Smooth muscle cell (in vitro differentiated cells): ENCODE measurements at regions not wholly inside any gene's neighbourhood (a gene's known extent, or its start where the extent isn't known, plus 50 kb on each side); places are given as distances from the start of the nearest gene placed in this dataset.
"Not testable (repeated sequence)": the region's sequence is repeated elsewhere in the genome, so short reads cannot be mapped to it uniquely, and the experiment has no call there.

ENCODE experiments used
- DNase-seq: peaks from one replicate; lab custom pipeline; 2025; ENCODE audit not compliant: unreplicated experiment; lab: John Stamatoyannopoulos, UW
- H2AFZ ChIP-seq: fragments of 200-600 bp; sonication (generic); 2 replicates; pipeline ENCODE4 v1.6.0; 2016; ENCODE audit warnings: antibody characterized with exemption, low read depth, mild to moderate bottlenecking
- H3F3A ChIP-seq: fragments of 200-600 bp; sonication (generic); 2 replicates; pipeline ENCODE4 v1.6.0; 2017; ENCODE audit warnings: antibody characterized with exemption, low read depth
- H3K27ac ChIP-seq: fragments of 200-600 bp; sonication (generic); 2 replicates; pipeline ENCODE4 v1.5.1; 2016; ENCODE audit warnings: low read depth, mild to moderate bottlenecking
- H3K27me3 ChIP-seq: fragments of 200-600 bp; sonication (generic); 2 replicates; pipeline ENCODE4 v1.6.1; 2016; ENCODE audit warnings: low read depth, mild to moderate bottlenecking
- H3K36me3 ChIP-seq: fragments of 200-600 bp; sonication (generic); 2 replicates; pipeline ENCODE4 v1.5.1; 2016; ENCODE audit warnings: low read depth
- H3K4me1 ChIP-seq: fragments of 200-600 bp; sonication (generic); 2 replicates; pipeline ENCODE4 v1.5.1; 2016; ENCODE audit warnings: low read depth
- H3K4me2 ChIP-seq: fragments of 200-600 bp; sonication (generic); 2 replicates; pipeline ENCODE4 v1.6.0; 2016; ENCODE audit warnings: mild to moderate bottlenecking
- H3K4me3 ChIP-seq: fragments of 200-600 bp; sonication (generic); 2 replicates; pipeline ENCODE4 v1.5.1; 2016; ENCODE audit warnings: mild to moderate bottlenecking
- H3K79me2 ChIP-seq: fragments of 200-600 bp; sonication (generic); 2 replicates; pipeline ENCODE4 v1.6.0; 2016; ENCODE audit warnings: low read depth, mild to moderate bottlenecking
- H3K9ac ChIP-seq: fragments of 200-600 bp; sonication (generic); 2 replicates; pipeline ENCODE4 v1.6.0; 2016; ENCODE audit warnings: low read depth
- H3K9me3 ChIP-seq: fragments of 200-600 bp; sonication (generic); replicated peaks from 2 replicates; pipeline ENCODE4 v1.5.1; 2016; ENCODE audit warnings: low read depth
- H4K20me1 ChIP-seq: fragments of 200-600 bp; sonication (generic); 2 replicates; pipeline ENCODE4 v1.6.0; 2016; ENCODE audit warnings: low read depth
- CTCF ChIP-seq: fragments of 200-600 bp; sonication (generic); IDR thresholded peaks from 2 replicates; pipeline ENCODE4 v1.5.1; 2017; ENCODE audit warnings: borderline replicate concordance, mild to moderate bottlenecking, antibody characterized with exemption; ENCODE audit not compliant: insufficient read depth, poor library complexity, severe bottlenecking
- WGBS: methylation state at CpG from one replicate; pipeline ENCODE4 v1.1.7; 2016; ENCODE audit warnings: low lambda C conversion rate; 5-methylcytosine and 5-hydroxymethylcytosine counted together

- Histone ChIP-seq H3K27ac (no peak overlapping the region), H2AFZ (no peak overlapping the region), H3K27me3 (no peaks in the 10 kb centered on the region), H3F3A (no peaks in the 10 kb centered on the region), H3K4me1 (no peaks in the 10 kb centered on the region), H4K20me1 (no peaks in the 10 kb centered on the region), H3K4me2 (no peak overlapping the region), H3K36me3 (no peaks in the 10 kb centered on the region), H3K4me3 (no peak overlapping the region), H3K9me3 (peaks cover 4% of the 10 kb centered on the region), H3K79me2 (no peaks in the 10 kb centered on the region), H3K9ac (no peak overlapping the region)
- no peak for TF ChIP-seq CTCF
- WGBS = 88% methylated on average over 2 of the region's 2 CpGs
- DNase-seq = no peak
These were observed 95.0 kb upstream of the EPB41L4A start for GRCh38 chr5:112514111-112514510.

DNA sequence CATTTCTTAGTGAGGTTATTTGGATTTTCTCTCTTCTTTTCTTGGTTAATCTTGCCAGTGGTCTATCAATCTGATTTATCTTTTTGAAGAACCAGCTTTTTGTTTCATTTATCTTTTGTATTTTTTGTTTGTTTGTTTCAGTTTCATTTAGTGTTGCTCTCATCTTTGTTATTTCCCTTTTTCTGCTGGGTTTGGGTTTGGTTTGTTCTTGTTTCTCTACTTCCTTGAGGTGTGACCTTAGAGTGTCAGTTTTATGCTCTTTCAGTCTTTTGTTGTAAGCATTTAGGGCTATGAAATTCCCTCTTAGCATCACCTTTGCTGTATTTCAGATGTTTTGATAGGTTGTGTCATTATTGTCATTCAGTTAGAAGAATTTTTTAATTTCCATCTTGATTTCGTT, 101.4 kb upstream of the EPB41L4A start:
- H3K27me3 ChIP-seq, H3K79me2 ChIP-seq, H3K36me3 ChIP-seq, H3K27ac ChIP-seq, H3K4me3 ChIP-seq, H3K9ac ChIP-seq, H3K4me1 ChIP-seq, H3F3A ChIP-seq, DNase-seq, H2AFZ ChIP-seq, H4K20me1 ChIP-seq, H3K9me3 ChIP-seq, H3K4me2 ChIP-seq: not testable (repeated sequence)
- 74% methylated on average over 1 of the region's 1 CpG for WGBS

DNA sequence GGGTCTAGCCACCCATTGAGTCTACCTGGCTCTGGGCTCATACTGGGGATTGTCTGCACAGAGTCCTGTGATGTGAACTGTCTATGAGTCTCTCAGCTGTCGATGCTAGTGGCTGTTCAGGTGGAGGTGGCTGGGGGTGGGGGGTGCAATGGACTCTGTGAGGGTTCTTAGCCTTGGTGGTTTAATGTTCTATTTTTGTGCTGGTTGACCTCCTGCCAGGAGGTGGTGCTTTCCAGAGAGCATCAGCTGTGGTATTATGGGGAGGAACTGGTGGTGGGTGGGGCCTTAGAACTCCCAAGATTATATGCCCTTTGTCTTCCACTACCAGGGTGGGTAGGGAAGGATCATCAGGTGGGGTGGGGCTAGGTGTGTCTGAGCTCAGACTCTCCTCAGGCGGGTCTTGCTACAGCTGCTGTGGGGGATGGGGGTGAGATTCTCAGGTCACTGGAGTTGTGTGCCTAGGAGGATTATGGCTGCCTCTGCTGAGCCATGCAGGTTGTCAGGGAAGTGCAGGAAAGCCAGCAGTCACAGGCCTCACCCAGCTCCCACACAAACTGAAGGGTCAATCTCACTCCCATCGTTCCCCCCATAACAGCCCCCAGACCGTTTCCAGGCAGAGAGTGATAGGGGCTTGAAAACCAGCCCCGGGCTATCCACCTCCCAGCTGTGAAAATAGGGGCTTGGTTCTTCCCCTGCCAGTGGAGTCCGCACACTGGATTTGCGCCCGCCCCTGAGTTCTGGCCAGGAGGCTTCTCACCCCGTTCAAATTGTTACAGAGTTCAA, 104.0 kb upstream of the EPB41L4A start:
- H3K4me1 ChIP-seq, H3K9ac ChIP-seq, H3F3A ChIP-seq, H2AFZ ChIP-seq, H3K4me3 ChIP-seq, H3K4me2 ChIP-seq, H3K27me3 ChIP-seq, H3K36me3 ChIP-seq, H3K79me2 ChIP-seq, H3K27ac ChIP-seq, H3K9me3 ChIP-seq, DNase-seq, H4K20me1 ChIP-seq: not testable (repeated sequence)
- 96% methylated on average over 9 of the region's 9 CpGs for WGBS

DNA sequence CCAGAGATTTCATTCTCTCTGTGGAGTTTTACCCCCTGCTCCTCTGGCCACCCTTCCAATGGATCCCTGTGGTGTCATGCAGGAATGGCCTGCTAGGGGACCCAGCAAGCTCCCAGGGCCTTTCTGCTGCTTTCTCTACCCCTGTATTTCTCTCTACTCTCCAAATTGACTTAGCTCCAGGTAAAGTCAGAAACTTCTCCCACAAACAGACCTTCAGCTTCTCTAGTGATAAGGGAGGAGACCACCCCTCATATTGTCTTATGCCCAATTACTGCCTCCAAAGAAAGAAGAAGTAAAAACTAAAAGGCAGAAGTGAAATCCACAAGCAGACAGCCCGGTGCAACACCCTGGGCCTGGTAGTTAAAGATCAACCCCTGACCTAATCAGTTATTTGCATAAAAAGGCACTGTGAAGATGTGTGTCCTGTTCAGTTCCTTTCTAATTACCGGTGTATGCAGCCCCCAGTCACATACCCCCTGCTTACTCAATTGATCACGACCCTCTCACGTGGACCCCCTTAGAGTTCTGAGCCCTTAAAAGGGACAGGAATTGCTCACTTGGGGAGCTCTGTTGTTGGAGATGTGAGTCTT, 104.7 kb upstream of the EPB41L4A start:
- H3K4me2 ChIP-seq, H2AFZ ChIP-seq, H3K9me3 ChIP-seq, H3F3A ChIP-seq, H3K36me3 ChIP-seq, H3K79me2 ChIP-seq, H3K9ac ChIP-seq, H3K4me3 ChIP-seq, H4K20me1 ChIP-seq, H3K27me3 ChIP-seq, H3K27ac ChIP-seq, DNase-seq, H3K4me1 ChIP-seq: not testable (repeated sequence)
- 91% methylated on average over 4 of the region's 4 CpGs for WGBS

GRCh38 chr5:112525217-112525616, 106.1 kb upstream of the EPB41L4A start:
- Histone ChIP-seq H3K27ac (no peak overlapping the region), H3K4me2 (no peak overlapping the region), H3K4me3 (no peak overlapping the region), H3K9ac (no peak overlapping the region), H4K20me1 (no peaks in the 10 kb centered on the region), H3K27me3 (no peaks in the 10 kb centered on the region), H2AFZ (no peak overlapping the region), H3K9me3 (no peaks in the 10 kb centered on the region), H3K36me3 (no peaks in the 10 kb centered on the region), H3F3A (no peaks in the 10 kb centered on the region), H3K79me2 (no peaks in the 10 kb centered on the region), H3K4me1 (no peaks in the 10 kb centered on the region)
- no peak for TF ChIP-seq CTCF
- DNase-seq = no peak
- WGBS = 91% methylated on average over 6 of the region's 6 CpGs
